ENCODE measurements at regions not wholly inside any gene's neighbourhood (a gene's known extent, or its start where the extent isn't known, plus 50 kb on each side); places are given as distances from the start of the nearest gene placed in this dataset.

- H3K4me1 ChIP-seq = no peaks in the 10 kb centered on the region
- no peak overlapping the region for H3K4me3 ChIP-seq
- DNase-seq (no peak), ATAC-seq (no peak)
- no peaks in the 10 kb centered on the region for H3K27me3 ChIP-seq
- no peak overlapping the region for H3K27ac ChIP-seq
- H3K36me3 ChIP-seq = no peaks in the 10 kb centered on the region
- intact Hi-C loops (cut with DNase I) = no loop called here
- no peaks in the 10 kb centered on the region for H3K9me3 ChIP-seq
- TF ChIP-seq, protein P1, sequence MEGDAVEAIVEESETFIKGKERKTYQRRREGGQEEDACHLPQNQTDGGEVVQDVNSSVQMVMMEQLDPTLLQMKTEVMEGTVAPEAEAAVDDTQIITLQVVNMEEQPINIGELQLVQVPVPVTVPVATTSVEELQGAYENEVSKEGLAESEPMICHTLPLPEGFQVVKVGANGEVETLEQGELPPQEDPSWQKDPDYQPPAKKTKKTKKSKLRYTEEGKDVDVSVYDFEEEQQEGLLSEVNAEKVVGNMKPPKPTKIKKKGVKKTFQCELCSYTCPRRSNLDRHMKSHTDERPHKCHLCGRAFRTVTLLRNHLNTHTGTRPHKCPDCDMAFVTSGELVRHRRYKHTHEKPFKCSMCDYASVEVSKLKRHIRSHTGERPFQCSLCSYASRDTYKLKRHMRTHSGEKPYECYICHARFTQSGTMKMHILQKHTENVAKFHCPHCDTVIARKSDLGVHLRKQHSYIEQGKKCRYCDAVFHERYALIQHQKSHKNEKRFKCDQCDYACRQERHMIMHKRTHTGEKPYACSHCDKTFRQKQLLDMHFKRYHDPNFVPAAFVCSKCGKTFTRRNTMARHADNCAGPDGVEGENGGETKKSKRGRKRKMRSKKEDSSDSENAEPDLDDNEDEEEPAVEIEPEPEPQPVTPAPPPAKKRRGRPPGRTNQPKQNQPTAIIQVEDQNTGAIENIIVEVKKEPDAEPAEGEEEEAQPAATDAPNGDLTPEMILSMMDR (IDR thresholded peaks at IDR 0.05) = no peak
These were observed 54.3 kb downstream of the HAND2 start for GRCh38 chr4:173475751-173476150.

- H3K9me3 ChIP-seq = no peaks in the 10 kb centered on the region
- ATAC-seq (no peak), DNase-seq (no peak)
- intact Hi-C loops (cut with DNase I) = no loop called here
- H3K4me1 ChIP-seq = no peaks in the 10 kb centered on the region
- no peak overlapping the region for H3K4me3 ChIP-seq
- H3K36me3 ChIP-seq = no peaks in the 10 kb centered on the region
- no peaks in the 10 kb centered on the region for H3K27me3 ChIP-seq
- TF ChIP-seq, protein P1 (IDR thresholded peaks at IDR 0.05) = no peak
- no peak overlapping the region for H3K27ac ChIP-seq
These were observed 60.4 kb downstream of the HAND2 start for GRCh38 chr4:173469622-173470021.

- ATAC-seq (no peak), DNase-seq (no peak)
- no peak overlapping the region for H3K4me3 ChIP-seq
- TF ChIP-seq, protein P1 (IDR thresholded peaks at IDR 0.05) = no peak
- H3K4me1 ChIP-seq = no peaks in the 10 kb centered on the region
- no peaks in the 10 kb centered on the region for H3K36me3 ChIP-seq
- H3K9me3 ChIP-seq = no peaks in the 10 kb centered on the region
- no peaks in the 10 kb centered on the region for H3K27me3 ChIP-seq
- H3K27ac ChIP-seq = no peak overlapping the region
- intact Hi-C loops (cut with DNase I) = no loop called here
These were observed 61.7 kb downstream of the HAND2 start for GRCh38 chr4:173468314-173468713.

DNA sequence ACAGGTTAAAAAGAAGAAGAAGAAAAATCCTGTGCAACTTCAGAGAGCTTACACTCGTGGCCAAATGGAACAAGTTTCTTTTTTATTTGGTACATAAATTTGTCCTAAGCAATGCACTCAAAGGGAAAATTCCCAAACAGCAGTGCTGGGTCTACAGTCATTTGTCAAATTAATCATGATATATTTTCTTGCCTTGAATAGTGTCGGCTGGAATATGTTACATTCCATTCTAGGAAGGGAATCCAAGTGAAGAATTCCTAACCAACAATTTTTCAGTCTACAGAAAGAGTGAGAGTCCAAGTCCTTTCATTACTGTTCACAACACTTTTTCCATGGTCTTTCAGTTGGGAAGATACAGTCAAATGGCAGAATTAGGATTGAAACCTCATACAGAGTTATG is 63.9 kb downstream of the HAND2 start:
- Histone ChIP-seq H3K9me3 (no peaks in the 10 kb centered on the region), H3K27me3 (no peaks in the 10 kb centered on the region), H3K4me3 (no peak overlapping the region), H3K36me3 (no peaks in the 10 kb centered on the region), H3K27ac (no peak overlapping the region), H3K4me1 (no peaks in the 10 kb centered on the region)
- TF ChIP-seq, protein P1 (IDR thresholded peaks at IDR 0.05) = no peak
- DNase-seq = no peak
- no peak for ATAC-seq
- intact Hi-C loops (cut with DNase I) = no loop called here

- intact Hi-C loops (cut with DNase I) = no loop called here
- DNase-seq (no peak), ATAC-seq (no peak)
- H3K36me3 ChIP-seq = no peaks in the 10 kb centered on the region
- H3K27me3 ChIP-seq = no peaks in the 10 kb centered on the region
- TF ChIP-seq, protein P1 (IDR thresholded peaks at IDR 0.05) = no peak
- H3K4me1 ChIP-seq = no peaks in the 10 kb centered on the region
- H3K9me3 ChIP-seq = no peaks in the 10 kb centered on the region
- H3K4me3 ChIP-seq = no peak overlapping the region
- H3K27ac ChIP-seq = no peak overlapping the region
These were observed 65.5 kb downstream of the HAND2 start for GRCh38 chr4:173464481-173464880.

Data from left lung (tissue), 4 donors.